ENCODE measurements at regions not wholly inside any gene's neighbourhood (a gene's known extent, or its start where the extent isn't known, plus 50 kb on each side); places are given as distances from the start of the nearest gene placed in this dataset.

GRCh38 chr1:234765672-234766071, 155.7 kb upstream of the IRF2BP2 start:
- Histone ChIP-seq H3K4ac (ENCODE audit: low read depth, low read length) (no peak overlapping the region), H3K56ac (ENCODE audit: insufficient read length, low read depth, low read length) (no peak overlapping the region), H4K20me1 (ENCODE audit: control insufficient read depth, insufficient read depth, insufficient read length) (no peaks in the 10 kb centered on the region), H3K79me2 (ENCODE audit: insufficient read depth, low read length) (no peaks in the 10 kb centered on the region), H3K23ac (ENCODE audit: insufficient read length, low read depth, low read length) (no peak overlapping the region), H3K18ac (ENCODE audit: insufficient read length, low read depth, low read length) (no peak overlapping the region), H3K27me3 (ENCODE audit: insufficient read depth, low read length) (no peaks in the 10 kb centered on the region), H2AFZ (ENCODE audit: low read length) (no peak overlapping the region), H3K9ac (ENCODE audit: extremely low read depth, insufficient read length, low read length) (no peak overlapping the region), H2BK15ac (ENCODE audit: low read depth, low read length) (no peak overlapping the region), H2BK120ac (ENCODE audit: low read depth, low read length, poor library complexity, severe bottlenecking) (no peak overlapping the region), H2BK20ac (ENCODE audit: low read depth, low read length, poor library complexity, severe bottlenecking) (no peak overlapping the region), H4K91ac (ENCODE audit: insufficient read length, low read depth, low read length) (no peak overlapping the region), H3K23me2 (ENCODE audit: insufficient read length, low read depth, low read length, poor library complexity, severe bottlenecking) (no peaks in the 10 kb centered on the region), H3K4me2 (ENCODE audit: insufficient read depth, insufficient read length, low read length) (no peak overlapping the region), H2BK5ac (ENCODE audit: insufficient read length, low read length) (no peak overlapping the region), H3K4me1 (ENCODE audit: insufficient read depth, low read length) (no peaks in the 10 kb centered on the region), H3K14ac (ENCODE audit: insufficient read depth, low read length) (no peak overlapping the region), H4K5ac (ENCODE audit: insufficient read length, low read depth, low read length) (no peak overlapping the region), H3T11ph (ENCODE audit: low read length) (no peak overlapping the region), H3K27ac (ENCODE audit: insufficient read length, low read depth, low read length) (no peak overlapping the region), H3K9me3 (ENCODE audit: control insufficient read depth, low read depth, low read length) (no peaks in the 10 kb centered on the region), H3K79me1 (ENCODE audit: insufficient read depth, low read depth, low read length, poor library complexity, severe bottlenecking) (no peaks in the 10 kb centered on the region), H2BK12ac (ENCODE audit: insufficient read length, low read depth, low read length) (no peak overlapping the region), H2AK5ac (ENCODE audit: insufficient read length, low read length) (no peak overlapping the region), H4K8ac (replicated peaks; ENCODE audit: insufficient read length, low read depth, low read length) (no peak overlapping the region)
- Mint-ChIP-seq H3K4me3 (no peak overlapping the region), H3K36me3 (ENCODE audit: insufficient read depth in 1 of 3, low read depth in 3 of 3) (no peaks in the 10 kb centered on the region), H3K27me3 (ENCODE audit: low read depth) (peaks cover 17% of the 10 kb centered on the region), H3K9me3 (peaks cover 0 to 7% of the 10 kb centered on the region in 2 experiments; a peak in 3 of 5 replicates), H3K27ac (no peak overlapping the region), H3K4me1 (peaks cover 8 to 17% of the 10 kb centered on the region in 2 experiments)
- no peak for DNase-seq
- no CpG with 5 or more reads among the region's 1 CpG for WGBS (ENCODE audit: extremely low coverage, insufficient read length, low lambda C conversion rate)
- no peak for TF ChIP-seq CTCF (conservative IDR thresholded peaks at IDR 0.05)

Measured in H9 (cell line).